ENCODE measurements at regions not wholly inside any gene's neighbourhood (a gene's known extent, or its start where the extent isn't known, plus 50 kb on each side); places are given as distances from the start of the nearest gene placed in this dataset.

DNA sequence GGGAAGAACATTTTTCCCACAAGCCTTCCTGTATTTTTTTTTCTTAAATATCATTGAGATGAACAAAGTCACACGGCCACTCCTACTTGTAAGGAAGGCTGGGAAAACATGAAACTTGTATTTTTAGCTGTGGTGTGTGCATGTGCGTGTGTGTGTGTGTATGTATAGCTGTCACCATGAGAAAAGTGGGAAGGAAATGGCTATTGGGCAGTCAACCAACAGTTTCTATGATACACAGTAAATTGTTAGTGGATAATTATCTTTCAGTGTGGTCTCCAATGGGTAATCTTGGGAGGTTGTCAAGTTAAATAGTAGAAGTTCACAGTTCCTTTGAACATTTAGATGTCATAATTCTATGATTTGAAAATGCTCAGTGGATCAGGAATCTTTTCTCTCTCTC is 132.7 kb upstream of the USP24 start (continued):
- TF ChIP-seq, protein P1, sequence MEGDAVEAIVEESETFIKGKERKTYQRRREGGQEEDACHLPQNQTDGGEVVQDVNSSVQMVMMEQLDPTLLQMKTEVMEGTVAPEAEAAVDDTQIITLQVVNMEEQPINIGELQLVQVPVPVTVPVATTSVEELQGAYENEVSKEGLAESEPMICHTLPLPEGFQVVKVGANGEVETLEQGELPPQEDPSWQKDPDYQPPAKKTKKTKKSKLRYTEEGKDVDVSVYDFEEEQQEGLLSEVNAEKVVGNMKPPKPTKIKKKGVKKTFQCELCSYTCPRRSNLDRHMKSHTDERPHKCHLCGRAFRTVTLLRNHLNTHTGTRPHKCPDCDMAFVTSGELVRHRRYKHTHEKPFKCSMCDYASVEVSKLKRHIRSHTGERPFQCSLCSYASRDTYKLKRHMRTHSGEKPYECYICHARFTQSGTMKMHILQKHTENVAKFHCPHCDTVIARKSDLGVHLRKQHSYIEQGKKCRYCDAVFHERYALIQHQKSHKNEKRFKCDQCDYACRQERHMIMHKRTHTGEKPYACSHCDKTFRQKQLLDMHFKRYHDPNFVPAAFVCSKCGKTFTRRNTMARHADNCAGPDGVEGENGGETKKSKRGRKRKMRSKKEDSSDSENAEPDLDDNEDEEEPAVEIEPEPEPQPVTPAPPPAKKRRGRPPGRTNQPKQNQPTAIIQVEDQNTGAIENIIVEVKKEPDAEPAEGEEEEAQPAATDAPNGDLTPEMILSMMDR (IDR thresholded peaks at IDR 0.05; ENCODE audit: control extremely low read depth in 1 of 3, insufficient read depth in 1 of 3, low read depth in 1 of 3, low read length in 3 of 3) = no peak
- TF ChIP-seq EZH2 (IDR thresholded peaks at IDR 0.05; ENCODE audit: low read depth, low read length, severe bottlenecking) = no peak
